KOPT-K1 (cell line): ENCODE measurements at regions not wholly inside any gene's neighbourhood (a gene's known extent, or its start where the extent isn't known, plus 50 kb on each side); places are given as distances from the start of the nearest gene placed in this dataset.
"Not testable (repeated sequence)": the region's sequence is repeated elsewhere in the genome, so short reads cannot be mapped to it uniquely, and the experiment has no call there.

ENCODE experiments used
- H3K27ac ChIP-seq: fragments of 200-600 bp; sonication (generic); 2 replicates; pipeline ENCODE4 v1.5.1; 2016; ENCODE audit warnings: antibody characterized with exemption, mild to moderate bottlenecking, low read depth, low read length; ENCODE audit not compliant: poor library complexity, severe bottlenecking
- H3K36me3 ChIP-seq: fragments of 200-600 bp; sonication (generic); 2 replicates; pipeline ENCODE4 v1.5.1; 2017; ENCODE audit warnings: antibody characterized with exemption, mild to moderate bottlenecking, low read length, moderate library complexity; ENCODE audit not compliant: insufficient read depth
- H3K9me3 ChIP-seq: fragments of 200-600 bp; sonication (generic); 2 replicates; pipeline ENCODE4 v1.5.1; 2017; ENCODE audit warnings: antibody characterized with exemption, low read length, mild to moderate bottlenecking; ENCODE audit not compliant: insufficient read depth, poor library complexity, severe bottlenecking

DNA sequence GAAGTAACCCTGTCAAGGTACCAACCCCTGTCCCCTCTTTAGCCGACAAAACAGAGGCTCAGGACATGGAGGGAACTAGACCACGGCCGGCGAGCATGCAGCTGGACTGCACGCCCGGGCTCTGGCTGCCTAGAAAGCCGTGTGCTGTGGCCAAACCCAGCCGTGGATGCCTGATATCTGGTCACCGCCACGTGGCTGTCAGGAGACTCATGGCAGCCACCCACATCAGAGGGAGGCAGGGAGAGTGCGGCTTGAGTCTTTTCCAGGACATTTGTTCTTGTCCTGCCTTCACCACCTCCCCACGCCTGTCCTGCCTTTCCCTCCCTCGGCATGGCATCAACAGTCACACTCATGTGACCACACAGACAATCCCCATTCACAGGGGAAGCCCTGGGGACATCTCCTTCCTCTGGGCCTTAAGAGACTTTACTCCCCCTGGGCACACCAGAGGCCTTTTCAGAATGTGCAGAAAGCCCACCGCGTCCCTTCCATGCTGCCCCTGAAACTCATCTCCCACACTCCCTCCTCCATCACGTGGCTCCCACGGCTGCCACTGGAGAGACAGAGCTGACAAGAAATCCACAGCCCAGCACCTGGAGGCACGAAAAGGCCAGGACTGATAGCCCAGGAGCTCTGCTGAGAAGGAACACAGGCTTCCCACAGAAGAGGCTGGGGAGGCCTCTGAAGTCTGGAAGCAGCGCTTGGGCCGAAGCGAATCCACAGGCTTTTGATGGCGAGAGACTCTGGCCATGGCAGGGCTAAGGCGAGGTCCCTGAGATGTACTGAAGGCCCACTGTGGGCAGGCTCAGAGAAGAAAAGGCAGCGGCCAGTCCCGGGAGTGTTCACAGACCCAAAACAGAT, 71.2 kb upstream of the IQSEC1 start:
- Histone ChIP-seq H3K36me3 (no peaks in the 10 kb centered on the region), H3K9me3 (no peaks in the 10 kb centered on the region)

DNA sequence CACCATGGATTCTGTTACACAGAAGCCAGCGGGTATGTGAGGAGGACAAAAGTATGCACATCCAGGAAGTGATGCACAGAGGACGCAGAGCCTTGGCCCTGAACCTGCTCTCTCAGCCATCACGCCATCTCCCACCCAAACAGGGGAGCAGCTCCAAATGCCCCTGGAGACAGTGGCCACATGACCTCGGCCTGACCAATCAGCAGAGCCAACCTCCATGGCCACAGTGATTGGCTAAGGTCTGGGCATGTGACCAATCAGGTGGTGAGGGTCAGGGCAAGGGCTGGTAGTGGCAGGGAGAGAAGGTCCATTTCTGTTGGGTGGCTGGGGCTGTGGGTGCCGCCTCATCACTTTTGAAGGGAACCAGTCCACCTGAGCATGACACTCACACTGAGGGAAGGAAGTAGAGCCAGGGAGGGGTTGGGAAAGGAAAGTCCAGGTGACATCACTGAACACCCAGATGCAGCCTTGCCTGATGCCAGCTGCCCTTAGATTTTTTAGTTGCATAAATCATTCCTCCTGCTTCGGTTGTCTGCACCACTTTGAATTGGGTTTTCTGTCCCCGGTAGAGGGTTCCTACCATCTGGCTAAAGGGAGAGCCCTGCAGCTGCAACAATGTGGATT, 70.3 kb upstream of the IQSEC1 start:
- Histone ChIP-seq H3K36me3 (no peaks in the 10 kb centered on the region), H3K9me3 (no peaks in the 10 kb centered on the region), H3K27ac (no peak overlapping the region)

More for the DNA sequence above, 71.2 kb upstream of the IQSEC1 start:
- no peak overlapping the region for H3K27ac ChIP-seq

DNA sequence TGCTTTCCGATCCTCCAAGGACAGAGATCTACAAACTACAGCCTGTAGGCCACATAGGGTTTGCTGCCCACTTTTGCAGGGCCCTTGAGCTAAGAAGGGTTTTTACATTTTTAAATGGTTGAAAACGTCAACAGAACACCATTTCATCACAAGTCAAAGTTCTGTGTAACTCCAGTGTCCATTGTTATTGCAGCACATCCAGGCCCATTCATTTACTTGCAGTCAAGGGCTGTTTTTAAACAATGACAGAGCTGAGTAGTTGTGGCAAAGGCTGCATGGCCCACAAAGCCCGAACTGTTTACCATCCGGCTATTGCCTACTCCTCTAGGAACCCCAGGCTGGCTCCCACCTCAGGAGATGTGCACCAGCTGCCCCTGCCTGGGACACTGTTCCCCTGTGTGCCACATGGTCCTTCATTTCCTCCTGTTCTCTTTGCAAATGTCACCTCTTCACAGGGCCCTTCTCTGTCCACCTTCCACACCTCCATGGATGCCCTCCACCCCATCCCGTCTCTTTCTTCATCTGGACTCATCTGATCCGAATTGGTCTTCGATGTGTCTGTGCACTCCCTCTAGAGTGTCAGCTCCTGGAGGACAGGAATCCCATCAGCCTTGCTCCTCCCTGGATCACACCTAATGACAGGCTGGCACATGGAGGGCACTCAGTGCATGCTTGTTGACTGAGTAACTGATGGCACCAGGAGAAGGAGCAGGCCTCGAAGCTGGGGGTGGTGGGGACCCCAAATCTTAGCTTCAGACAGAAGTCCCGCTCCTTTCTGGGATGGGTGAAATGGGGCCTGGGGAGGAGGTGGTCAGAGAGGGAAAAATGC, 69.5 kb upstream of the IQSEC1 start:
- Histone ChIP-seq H3K27ac (no peak overlapping the region), H3K9me3 (no peaks in the 10 kb centered on the region), H3K36me3 (no peaks in the 10 kb centered on the region)

DNA sequence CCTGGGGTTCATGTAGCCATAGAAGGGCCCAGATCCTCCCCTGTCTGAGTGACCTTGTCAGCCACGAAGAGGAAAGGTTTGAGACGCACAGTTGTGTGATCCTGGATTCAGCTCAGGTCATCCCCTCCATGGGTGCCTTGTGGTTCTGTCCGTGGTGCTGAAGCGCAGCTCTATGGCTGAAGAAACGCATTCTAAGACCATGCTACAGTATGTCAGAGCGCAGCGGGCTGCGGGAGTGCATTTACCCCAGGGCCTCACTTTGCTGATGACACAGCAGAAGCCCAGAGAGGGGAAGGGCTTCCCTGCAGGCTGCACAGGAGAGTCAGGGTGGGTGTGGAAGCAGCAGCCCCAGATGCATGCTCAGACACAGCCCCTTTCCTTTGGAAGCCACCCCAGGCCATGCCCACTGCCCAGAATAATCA, 68.8 kb upstream of the IQSEC1 start:
- Histone ChIP-seq H3K9me3 (no peaks in the 10 kb centered on the region), H3K27ac (no peak overlapping the region), H3K36me3 (no peaks in the 10 kb centered on the region)

DNA sequence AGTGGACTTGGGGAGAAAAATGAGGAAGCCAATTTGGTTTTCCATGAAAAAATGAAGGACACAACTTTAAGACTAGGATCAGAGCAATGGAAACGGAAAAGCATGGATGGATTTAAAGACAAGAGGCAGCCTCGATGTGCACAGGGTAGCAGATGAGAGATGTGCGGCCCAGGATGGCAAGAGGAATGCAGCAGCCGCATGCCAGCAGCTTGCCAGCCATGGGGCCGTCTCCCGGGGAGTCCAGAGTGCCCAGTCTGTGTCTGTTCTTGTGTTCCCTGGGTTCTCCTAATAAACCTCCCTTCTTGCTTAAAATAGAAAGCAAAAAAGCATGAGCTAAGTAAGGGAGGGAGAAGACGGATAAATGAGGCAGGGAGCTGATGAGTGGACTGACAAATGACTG, 68.0 kb upstream of the IQSEC1 start:
- Histone ChIP-seq H3K9me3 (no peaks in the 10 kb centered on the region), H3K27ac (no peak overlapping the region), H3K36me3 (no peaks in the 10 kb centered on the region)

DNA sequence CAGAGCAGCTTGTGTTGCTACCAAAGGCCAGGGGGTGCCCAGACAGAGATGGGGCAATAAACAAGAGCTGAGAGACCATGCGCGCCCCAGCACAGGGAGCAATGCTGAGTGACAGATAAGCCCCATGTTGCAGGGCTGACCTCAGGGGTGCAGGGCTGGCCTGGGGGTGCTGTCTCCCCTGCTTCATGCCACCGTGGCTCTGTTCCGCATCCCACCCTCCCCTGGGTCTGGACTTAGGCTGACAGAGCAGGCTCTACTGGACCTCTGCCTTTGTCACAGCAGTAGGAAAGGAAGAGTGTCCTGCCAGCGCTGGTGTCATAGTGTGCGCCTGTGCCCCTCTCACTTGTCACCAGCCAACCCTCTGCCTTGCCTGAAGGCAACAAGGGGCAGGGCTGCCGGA, 67.4 kb upstream of the IQSEC1 start:
- Histone ChIP-seq H3K9me3 (no peaks in the 10 kb centered on the region), H3K36me3 (no peaks in the 10 kb centered on the region), H3K27ac (no peak overlapping the region)

DNA sequence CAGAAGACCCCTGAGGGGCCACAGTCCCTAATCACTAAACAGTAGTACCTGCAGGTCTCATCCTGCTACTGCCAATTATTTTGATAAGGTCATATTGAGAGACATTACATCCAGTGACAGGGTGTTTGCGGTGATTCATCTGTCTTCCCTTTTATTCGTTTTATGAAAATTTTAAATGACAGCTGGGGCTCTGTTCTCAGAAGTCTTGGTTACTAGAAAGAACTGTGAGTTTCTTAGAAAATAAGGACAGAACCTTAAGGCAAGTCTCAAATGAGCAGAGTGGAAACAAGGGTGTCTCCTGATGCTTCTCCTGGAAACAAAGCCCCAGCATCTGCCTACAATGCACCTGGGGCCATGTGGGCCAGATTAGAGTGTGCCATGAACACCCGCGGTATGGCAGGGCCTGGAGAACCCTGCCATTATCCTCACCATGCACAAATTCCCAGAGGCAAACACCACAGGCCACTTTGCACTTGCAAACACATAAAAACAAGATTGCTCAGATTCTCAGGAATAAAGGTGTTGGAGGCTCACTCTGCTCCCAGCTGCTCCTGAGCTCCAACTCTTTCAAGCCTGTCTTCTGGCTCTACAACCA, 66.3 kb upstream of the IQSEC1 start:
- Histone ChIP-seq H3K9me3 (no peaks in the 10 kb centered on the region), H3K27ac (no peak overlapping the region), H3K36me3 (no peaks in the 10 kb centered on the region)

DNA sequence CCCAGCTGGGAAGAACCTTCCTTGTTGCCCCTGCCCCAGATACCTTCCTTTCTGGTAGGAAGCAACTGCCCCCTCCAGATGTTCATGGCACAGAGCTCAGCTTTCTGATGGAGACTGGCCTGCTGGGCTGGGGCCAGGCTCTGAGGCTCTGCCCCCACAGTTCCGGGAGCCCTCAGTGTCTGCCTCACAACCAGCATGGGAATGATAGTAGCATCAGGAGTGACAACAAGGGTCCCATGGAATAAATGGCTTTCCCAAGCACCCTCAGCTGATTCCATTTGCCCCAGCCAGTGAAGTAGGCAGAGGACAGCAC, 65.6 kb upstream of the IQSEC1 start:
- Histone ChIP-seq H3K27ac (no peak overlapping the region), H3K36me3 (no peaks in the 10 kb centered on the region), H3K9me3 (no peaks in the 10 kb centered on the region)

DNA sequence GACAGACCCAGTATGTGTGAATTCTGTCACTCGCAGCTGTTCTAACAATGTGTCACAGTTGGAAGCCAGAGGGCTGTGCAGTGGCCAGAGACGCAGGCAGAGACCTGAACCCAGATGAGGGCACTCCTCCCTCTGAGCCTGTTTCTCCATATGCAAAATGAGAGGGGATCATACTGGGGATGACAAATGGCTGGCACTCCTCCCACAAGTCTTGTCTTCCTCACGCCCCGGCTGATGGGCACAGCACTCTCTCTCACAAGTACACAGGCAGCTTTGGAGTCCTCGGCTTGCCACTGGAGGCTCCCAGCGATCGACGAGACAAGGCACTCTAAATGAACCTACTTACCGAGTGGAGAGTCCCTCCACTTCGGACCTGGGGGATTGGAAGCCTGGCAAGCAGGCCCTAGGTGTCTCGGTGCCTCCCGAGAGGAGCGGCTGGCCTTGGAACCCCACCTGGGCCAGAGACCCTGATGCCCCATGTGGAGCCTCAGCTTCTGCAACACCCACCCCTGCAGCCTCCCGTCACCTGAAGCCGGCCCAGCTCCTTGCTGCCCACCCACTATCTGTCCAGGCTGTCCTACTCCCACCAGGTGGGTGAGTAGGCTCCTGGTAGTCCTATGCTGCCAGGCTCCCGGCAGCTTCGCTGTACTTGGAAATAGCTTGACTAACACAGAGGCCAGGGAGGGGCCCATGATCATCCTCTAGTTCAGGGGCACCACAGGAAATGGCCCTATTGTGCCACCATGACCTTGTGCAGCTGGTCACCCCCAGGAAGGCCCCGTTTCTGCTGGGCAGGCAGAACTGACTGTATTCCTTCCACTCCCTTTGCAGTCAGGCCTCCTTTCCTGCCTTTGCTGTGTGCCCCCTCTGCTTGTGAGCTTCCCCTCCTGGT, 65.0 kb upstream of the IQSEC1 start:
- Histone ChIP-seq H3K9me3 (no peaks in the 10 kb centered on the region), H3K27ac (no peak overlapping the region), H3K36me3 (no peaks in the 10 kb centered on the region)

DNA sequence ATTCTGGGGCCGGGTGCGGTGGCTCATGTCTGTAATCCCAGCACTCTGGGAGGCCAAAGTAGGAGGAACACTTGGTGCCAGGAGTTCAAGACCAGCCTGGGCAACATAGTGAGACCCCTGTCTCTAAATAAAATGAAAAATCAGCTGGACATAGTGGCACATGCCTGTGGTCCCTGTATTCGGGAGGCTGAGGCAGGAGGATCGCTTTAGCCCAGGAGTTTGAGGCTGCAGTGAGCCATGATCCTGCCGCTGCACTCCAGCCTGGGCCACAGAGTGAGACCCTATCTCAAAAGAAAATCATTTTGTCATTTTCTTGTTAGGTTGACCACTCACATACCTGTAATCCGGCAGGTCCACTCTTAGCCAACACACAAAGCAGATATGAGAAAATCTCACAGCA, 63.6 kb upstream of the IQSEC1 start:
- H3K27ac ChIP-seq, H3K9me3 ChIP-seq, H3K36me3 ChIP-seq: not testable (repeated sequence)

DNA sequence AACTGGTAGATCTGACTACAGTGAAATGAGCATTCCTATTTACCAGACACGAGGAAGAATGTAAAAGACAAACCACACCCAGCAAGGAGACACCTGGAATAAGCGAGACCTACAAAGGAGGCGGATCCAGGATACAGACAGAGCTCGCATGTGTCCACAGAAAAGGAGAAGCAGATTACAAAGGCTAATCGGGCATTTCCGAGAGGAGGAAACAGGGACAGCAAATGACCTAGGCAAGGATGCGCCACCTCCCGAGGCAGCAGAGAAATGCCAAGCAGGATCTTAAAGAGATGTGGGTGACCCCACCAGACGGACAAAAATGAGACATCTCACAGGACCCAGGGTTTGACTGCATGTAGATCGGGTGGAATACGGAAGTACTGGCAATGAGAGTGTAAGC, 63.2 kb upstream of the IQSEC1 start:
- Histone ChIP-seq H3K9me3 (no peaks in the 10 kb centered on the region), H3K27ac (no peak overlapping the region), H3K36me3 (no peaks in the 10 kb centered on the region)

DNA sequence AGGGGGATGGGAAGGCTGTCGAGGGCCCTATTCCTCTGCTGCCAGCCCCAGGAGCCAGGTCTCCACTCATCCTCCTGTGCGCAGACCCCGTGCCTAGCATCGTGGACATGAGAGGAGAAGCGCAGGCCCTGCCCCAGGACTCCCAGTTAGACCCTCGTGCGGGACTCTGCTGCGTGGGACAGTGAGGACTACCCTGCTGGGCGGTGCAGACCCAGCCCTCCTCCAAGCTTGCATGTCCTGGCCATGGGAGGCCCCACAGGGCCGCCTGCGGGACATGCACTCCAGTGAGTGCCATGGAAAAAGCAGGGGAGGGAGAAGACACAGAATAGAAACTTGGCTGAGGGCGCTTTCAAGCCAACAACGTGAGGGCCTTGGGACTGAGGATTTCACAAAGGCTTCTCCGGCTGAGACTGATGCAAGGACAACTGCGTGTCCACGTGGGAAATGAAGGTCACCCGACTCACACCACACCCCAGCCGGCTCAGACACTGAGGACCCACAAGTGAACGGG, 62.6 kb upstream of the IQSEC1 start:
- Histone ChIP-seq H3K9me3 (no peaks in the 10 kb centered on the region), H3K27ac (no peak overlapping the region), H3K36me3 (no peaks in the 10 kb centered on the region)

DNA sequence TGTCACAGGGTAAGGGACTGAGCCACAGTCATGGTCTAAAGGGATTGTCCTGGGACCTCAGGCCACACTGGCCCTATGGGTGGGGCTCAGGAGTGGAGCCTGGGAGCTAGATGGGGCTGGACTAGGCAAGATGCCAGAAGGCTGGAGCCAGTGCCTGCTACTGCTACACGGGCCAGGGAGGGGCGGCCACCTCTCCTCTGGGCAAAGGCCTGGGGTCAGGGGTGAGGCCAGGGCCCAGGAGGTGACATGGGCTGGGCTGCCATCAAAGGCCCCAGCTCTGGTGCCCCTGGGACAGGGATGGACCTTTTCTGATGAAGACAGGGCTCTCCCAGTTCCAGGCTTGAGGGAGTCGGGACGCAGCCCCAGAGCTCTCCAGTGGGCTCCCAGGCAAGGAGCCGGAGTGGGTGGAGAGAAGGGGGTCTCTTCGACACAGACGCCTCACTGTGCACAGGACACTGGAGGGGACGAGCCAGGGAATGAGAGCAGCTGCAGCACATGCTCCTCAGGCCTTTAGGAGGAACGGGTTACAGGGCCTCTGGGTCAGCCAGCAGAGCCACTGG, 62.1 kb upstream of the IQSEC1 start:
- no peaks in the 10 kb centered on the region for H3K9me3 ChIP-seq
- no peaks in the 10 kb centered on the region for H3K36me3 ChIP-seq

DNA sequence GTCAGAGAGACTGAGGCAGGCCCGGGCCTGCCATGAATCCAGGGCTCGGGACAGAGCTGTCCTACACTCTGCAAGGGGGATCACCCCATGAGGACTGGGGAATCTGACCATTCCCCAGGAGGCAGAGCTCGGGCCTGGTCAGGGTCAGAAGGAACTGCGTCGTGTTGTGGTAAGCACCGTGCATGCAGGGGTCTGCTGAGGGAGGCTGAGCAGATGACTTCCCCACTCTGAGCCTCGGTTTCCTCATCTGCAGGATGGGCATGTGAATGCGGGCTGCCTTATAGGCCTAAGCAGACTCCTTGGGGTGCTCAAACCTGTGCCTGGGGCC, 61.6 kb upstream of the IQSEC1 start:
- H3K9me3 ChIP-seq = no peaks in the 10 kb centered on the region
- H3K27ac ChIP-seq = no peak overlapping the region
- H3K36me3 ChIP-seq = no peaks in the 10 kb centered on the region

More for the DNA sequence above, 62.1 kb upstream of the IQSEC1 start:
- H3K27ac ChIP-seq = no peak overlapping the region
